HG03060 (cell line): ENCODE measurements at regions not wholly inside any gene's neighbourhood (a gene's known extent, or its start where the extent isn't known, plus 50 kb on each side); places are given as distances from the start of the nearest gene placed in this dataset.

Source experiments
- ATAC-seq: cut with Tn5 transposase; IDR thresholded peaks from one replicate; pipeline ENCODE4 v1.9.1; 2021; ENCODE audit warnings: low read depth, moderate number of reproducible peaks; ENCODE audit not compliant: unreplicated experiment

GRCh38 chr13:106384516-106384915 lies 150.9 kb downstream of the EFNB2 start:
- ATAC-seq = no peak

DNA sequence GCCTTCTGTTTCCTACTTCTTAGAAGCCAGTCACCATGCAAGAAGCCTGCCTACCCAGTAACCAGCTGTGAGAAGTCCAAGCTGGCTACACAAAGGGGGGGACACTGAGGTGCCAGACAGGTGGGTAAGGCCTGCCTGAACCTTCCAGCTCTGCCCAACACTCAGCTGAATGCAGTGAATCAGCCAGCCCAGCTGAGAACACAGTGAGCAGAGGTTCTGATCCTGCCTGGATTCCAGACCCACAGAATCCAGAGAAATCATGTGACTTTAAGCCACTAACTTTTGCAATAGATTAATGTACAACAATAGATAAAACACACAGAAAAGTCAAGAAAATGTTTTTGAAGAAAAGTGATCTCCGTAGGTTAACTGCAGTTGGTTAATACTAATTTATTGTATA lies 151.7 kb downstream of the EFNB2 start:
- no peak for ATAC-seq

DNA sequence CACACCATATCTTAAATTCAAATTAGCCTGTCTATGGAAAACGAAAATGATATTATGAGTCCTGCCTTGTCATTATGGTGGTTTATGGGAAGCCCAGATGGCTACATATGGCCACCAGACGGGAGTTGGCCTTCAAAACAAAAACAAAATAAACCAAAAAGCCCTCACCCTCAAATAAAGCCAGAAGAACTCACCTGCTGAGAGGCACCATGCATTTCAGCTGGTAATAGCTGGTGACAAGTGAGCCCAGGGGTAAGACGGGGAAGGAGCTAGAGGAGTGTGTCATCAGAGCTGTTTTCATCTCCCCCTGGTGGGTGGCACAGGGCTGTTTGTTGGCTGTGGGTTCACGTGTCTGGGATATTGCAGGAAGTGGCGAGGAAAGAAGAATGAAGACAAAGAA lies 152.9 kb downstream of the EFNB2 start:
- no peak for ATAC-seq

GRCh38 chr13:106381091-106381490 lies 154.4 kb downstream of the EFNB2 start:
- ATAC-seq = no peak

GRCh38 chr13:106377931-106378662 lies 157.4 kb downstream of the EFNB2 start:
- no peak for ATAC-seq

- ATAC-seq = no peak
Observed at GRCh38 chr13:106377341-106377740, 158.1 kb downstream of the EFNB2 start.

GRCh38 chr13:106376401-106377112 lies 158.9 kb downstream of the EFNB2 start:
- no peak for ATAC-seq

- ATAC-seq = no peak
Observed at GRCh38 chr13:106375085-106375484, 160.4 kb downstream of the EFNB2 start.

DNA sequence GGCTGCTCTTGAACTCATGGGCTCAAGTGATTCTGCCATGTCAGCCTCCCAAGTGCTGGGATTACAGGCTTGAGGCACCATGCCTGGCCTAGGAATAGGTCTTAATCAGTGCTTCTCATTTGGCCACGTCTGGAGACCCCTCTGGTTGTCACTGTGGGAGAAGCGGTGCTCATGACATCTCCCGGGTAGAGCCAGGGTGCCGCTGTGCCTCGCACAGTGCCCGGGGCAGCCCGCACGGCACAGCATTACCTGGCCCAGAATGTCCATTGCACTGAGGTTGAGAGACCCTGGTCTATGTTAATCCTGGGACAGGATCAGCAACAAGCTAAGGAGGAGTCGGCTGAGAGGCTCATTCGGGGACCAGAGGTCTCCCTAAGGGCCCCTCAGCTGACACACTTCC lies 160.8 kb downstream of the EFNB2 start:
- no peak for ATAC-seq

GRCh38 chr13:106373989-106374572 lies 161.4 kb downstream of the EFNB2 start:
- ATAC-seq = no peak

DNA sequence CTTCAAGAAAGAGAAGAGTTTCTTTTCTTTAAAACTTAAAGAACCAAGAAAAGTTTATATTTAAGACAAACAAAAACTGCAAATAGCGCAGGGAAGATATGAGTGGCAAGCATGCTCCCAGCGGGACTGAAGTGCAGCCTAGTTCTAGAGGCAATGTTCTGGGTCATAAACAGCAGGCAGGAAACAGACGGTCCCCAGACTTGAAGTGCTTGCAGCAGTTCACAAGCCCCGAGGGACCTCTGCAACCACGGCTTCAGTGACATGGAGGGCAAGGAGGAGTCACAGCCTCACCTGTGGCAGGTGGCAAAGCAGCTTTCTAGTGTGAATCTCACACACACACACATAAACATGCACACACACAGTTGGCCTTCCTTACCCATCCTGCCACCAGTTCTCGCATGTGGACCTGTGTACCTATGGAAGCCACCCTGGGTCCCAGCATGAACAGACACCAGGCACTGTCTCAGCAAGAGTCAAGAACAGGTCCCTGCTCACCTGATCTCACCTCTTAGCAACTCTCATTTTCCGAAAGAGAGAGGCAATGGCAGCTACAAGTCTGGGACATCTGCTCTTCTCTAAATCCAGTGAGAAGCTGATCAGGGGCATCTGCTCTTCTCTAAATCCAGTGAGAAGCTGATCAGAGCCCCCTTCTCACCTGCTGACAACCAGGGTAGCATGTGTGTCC lies 162.0 kb downstream of the EFNB2 start:
- peak; percentile 73 for ATAC-seq

DNA sequence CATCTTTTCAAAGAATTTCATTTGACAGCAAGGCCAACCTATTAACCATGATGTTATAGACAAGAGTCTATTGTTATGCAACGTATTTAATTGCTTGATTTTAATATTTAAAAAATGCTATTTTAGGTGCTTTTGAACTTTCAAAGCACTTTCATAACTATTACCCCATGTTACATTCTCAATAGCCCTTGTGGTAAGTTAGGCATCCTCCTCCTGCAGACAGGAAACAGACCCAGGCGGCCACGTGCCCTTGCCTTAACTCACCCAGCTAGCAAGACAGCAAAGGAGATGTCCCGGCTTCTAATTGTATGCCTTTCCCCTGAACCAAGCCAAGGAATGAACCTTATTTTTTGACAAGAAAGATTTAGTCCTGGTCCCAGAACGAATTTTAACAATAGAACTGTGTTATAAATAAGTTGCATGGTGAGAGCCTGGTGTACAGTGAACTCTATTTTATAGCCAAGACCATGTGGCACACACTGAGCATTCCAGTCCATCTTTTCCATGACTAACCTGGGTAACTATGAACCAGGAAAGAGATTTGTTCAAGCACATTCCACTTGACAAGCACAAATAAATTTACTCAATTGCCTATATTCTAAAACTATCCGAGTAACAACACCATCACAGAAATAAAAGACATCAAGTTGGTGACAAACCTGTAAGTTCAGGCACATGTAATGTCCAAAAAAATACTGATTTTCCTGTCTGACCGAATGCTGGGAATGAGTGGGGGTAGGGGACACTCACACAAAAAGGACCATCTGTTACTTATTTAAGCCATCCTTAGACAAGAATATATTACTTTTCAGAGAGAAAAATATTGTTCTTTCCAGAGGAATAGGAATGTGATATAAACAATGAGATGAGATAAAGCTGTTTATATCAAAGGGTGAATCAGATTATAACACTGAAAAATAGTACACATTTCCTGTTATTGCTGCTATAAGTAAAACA lies 163.0 kb downstream of the EFNB2 start:
- peak; percentile 44 for ATAC-seq

GRCh38 chr13:106371024-106371423 lies 164.4 kb downstream of the EFNB2 start:
- ATAC-seq = no peak

DNA sequence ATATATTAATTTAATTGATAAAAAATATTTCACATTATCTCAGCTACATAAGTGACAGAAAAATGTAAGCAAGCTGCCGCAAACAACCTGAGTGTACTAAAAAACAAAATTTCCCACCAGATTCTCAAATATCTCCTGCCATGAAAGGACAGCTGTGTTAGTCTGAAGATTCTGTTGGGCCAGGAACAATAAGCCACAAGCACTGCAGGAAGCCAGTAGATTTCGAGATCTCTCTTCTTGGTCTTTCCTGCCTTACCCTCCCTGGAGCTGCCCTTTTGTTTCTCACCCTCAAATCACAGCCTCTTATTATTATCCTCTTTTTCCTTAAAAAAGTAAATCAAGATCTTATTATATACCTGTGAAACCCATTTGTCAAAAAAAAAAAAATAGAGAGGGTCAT lies 165.6 kb downstream of the EFNB2 start:
- ATAC-seq = no peak

- no peak for ATAC-seq
Observed at GRCh38 chr13:106369091-106369490, 166.4 kb downstream of the EFNB2 start.

DNA sequence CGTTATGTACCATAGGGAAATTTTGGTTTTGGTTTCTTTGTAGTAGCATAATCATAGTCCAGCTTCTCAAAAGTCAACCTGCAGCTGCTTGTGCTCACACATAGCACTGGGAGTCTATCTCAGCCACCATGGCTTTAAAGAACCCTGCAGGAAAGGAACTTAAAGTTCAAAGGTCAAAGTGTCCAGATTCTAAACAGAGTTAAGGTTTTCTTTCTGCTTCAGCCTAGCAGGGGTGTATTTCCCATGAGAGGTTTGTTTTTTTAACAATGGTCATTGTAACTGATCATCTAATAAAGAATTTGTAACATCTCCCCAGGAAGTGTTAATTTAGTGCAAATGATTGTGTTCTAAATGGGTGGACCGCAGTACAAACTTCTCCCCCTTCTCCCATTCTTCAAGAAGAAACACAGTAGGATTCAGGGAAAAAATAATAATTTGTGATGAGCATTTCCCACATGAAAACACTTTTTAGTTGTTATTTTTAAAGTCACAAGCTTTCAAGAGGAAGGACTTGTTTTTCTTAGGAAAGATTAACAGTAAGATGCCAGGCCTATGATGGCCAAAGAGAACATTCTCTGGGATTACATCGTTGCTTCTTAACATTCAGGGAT lies 168.0 kb downstream of the EFNB2 start:
- ATAC-seq = no peak

GRCh38 chr13:106362707-106363106 lies 172.8 kb downstream of the EFNB2 start:
- no peak for ATAC-seq

- no peak for ATAC-seq
Observed at GRCh38 chr13:106361621-106362020, 173.8 kb downstream of the EFNB2 start.

DNA sequence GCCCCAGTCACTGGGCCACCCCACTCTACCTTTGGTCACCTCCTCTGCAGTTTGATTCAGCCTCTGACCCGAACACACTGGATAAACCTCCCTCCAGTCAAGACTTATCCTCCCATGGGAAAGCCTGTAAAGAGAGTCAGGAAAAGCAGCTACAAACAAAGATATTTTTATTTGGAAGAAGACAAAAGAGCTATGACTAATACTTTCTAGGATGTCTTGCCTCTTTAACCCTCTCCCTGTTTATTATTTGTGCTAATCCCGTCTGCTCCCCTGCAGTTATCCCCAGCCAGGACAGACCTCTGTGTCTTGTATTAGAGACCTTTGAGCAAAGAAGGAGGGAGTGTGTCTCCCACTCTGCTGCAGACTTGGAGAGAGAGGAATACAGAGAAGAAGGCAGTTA lies 178.3 kb downstream of the EFNB2 start:
- ATAC-seq = no peak

DNA sequence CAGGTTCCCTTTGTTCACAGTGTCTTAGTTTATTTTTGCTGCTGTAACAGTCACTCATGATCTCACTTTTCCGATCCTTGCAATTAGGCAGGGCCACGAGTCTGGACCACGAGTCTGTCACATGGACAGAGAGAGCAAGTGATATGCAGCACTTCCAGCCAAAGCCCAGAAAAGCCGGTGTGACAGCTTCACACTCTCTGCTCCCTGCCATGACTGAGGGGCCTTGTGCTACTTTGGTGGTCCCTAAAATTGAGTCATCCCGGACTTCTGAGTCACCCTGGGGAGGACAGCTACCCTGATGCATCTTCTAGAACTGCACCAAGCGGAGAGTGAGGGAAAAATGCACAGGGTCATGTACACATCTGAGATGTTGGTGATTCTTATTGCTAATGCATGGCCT lies 179.6 kb downstream of the EFNB2 start:
- ATAC-seq = no peak
